Activated naive CD4-positive, alpha-beta T cell treated with anti-CD3 and anti-CD28 coated beads, Interleukin-2, amount 50 U/mL, for 72 hours (primary cell): ENCODE measurements at regions not wholly inside any gene's neighbourhood (a gene's known extent, or its start where the extent isn't known, plus 50 kb on each side); places are given as distances from the start of the nearest gene placed in this dataset.
"Not testable (repeated sequence)": the region's sequence is repeated elsewhere in the genome, so short reads cannot be mapped to it uniquely, and the experiment has no call there.

Experiments
- ATAC-seq, 2 donors: fragments of 150-1000 bp; cut with Tn5 transposase; 2 replicates each; pipeline ENCODE4 v1.10.0; 2021; ENCODE audit warnings: mild to moderate bottlenecking in 2 of 2, moderate library complexity in 2 of 2
- DNase-seq, 2 donors: peaks; one replicate each; pipeline ENCODE4 v3.0.0; 2021 to 2022; ENCODE audit warnings: low spot score in 2 of 2
- H3K27ac Mint-ChIP-seq, 2 donors: one replicate each; pipeline ENCODE4 v1.8.0; 2022; ENCODE audit warnings: mild to moderate bottlenecking in 2 of 2, mixed read lengths in 2 of 2
- H3K36me3 Mint-ChIP-seq, 2 donors: one replicate each; pipeline ENCODE4 v1.8.0; 2022; ENCODE audit warnings: mixed read lengths in 2 of 2
- H3K9me3 Mint-ChIP-seq, 2 donors: one replicate each; pipeline ENCODE4 v1.8.0; 2022; ENCODE audit warnings: mixed read lengths in 2 of 2

DNA sequence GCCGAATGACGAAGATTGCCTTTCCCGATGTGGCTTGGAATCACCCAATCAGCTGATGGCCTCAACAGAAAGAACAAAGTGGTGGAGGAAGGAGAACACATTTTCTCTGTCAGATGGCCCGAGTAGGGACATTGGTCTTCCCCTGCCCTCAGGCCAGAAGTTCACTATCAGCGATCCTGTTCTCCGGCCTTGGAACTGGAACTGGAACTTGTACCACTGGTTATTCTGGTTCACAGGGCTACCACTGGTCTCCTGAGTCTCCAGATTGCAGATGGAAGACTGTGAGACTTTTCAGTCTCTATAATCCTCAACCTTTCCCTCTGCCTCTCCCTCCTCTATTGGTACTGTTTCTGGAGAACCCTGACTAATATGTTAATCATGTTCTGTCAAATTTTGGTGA lies 180.4 kb downstream of the ANKRD30B start:
- ATAC-seq = no peak
- Mint-ChIP-seq H3K27ac (no peak overlapping the region), H3K36me3 (no peaks in the 10 kb centered on the region), H3K9me3 (no peaks in the 10 kb centered on the region)
- no peak for DNase-seq

DNA sequence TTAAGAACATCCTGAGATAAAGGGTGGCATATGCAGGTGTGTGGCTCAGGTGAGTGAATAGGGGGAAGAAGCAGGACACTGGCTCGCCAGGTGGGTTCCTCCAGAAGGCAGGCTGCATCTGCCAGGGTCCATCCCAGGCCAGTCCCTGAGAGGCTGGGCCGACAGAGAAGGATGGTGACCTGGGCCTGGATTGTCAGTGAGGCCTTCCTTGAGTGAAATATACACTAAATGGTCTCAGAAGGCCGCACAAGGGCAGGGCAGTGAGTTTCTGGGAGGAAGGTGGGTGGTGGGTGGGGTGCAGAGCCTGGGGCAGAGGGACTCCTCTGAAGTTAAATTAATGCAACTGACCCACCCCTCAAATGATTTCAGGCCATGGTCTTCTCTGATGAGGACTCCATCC lies 182.1 kb downstream of the ANKRD30B start:
- no peak for DNase-seq
- no peaks in the 10 kb centered on the region for H3K9me3 Mint-ChIP-seq
- H3K36me3 Mint-ChIP-seq = no peaks in the 10 kb centered on the region
- no peak overlapping the region for H3K27ac Mint-ChIP-seq
- no peak for ATAC-seq

DNA sequence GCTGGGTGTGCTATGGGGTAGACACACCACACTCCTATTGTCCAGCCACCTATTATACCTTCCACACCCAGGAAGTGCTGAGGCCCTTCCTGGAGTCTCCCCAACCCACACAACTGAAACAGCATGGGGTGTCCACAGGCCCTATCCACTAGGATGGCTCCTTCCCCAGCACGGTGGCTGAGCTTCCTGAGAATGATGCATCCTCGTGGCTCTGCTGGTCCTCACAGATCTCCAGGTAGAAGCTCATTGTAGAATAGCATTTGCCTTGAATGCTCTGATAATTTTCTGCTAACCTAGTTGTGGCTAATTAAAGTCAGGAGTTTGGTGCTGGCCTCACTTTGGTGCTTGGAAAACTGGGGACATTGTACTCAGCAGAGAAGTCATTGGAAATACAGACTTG lies 182.6 kb downstream of the ANKRD30B start:
- Mint-ChIP-seq H3K27ac (no peak overlapping the region), H3K9me3 (no peaks in the 10 kb centered on the region), H3K36me3 (no peaks in the 10 kb centered on the region)
- ATAC-seq (no peak), DNase-seq (no peak)

DNA sequence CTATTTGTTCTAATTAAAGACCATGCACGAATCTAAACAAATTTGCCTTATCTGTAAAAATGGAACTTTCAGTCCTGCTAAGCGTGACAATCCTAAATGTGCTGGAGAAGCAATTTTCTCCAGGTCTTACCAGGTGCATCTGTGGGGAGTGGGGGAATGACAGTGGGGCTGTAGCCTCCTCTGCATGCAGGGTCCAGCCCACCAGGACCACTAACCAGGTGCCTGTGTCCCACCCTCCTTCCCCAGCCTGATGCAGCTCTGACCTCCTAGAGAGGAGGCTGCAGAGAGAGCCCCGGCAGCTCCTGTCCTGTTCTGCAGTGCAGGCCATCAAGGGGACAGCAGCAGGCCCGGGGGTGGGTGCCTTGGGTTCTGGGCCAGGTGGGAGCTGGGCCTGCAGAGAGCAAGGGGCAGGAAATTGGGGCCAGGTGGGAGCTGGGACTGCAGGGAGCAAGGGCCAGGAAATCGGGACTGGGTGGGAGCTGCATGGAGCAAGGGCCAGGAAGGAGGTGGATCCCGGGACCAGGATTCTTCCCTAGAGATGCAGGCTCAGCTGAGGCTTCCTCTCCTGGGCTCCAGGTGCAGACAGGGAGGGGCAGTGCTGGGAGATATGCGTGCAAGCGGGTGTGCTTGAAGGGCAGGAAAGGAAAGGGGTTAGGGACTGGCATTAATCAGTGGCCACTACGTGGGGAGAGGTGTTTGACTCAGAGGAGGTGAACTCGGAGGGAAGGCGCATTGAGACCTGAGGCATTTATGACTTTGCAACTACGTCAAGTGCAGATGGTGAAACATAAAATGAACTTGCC lies 185.3 kb downstream of the ANKRD30B start:
- ATAC-seq = no peak
- H3K36me3 Mint-ChIP-seq = no peaks in the 10 kb centered on the region
- H3K27ac Mint-ChIP-seq = no peak overlapping the region
- DNase-seq = no peak
- no peaks in the 10 kb centered on the region for H3K9me3 Mint-ChIP-seq

DNA sequence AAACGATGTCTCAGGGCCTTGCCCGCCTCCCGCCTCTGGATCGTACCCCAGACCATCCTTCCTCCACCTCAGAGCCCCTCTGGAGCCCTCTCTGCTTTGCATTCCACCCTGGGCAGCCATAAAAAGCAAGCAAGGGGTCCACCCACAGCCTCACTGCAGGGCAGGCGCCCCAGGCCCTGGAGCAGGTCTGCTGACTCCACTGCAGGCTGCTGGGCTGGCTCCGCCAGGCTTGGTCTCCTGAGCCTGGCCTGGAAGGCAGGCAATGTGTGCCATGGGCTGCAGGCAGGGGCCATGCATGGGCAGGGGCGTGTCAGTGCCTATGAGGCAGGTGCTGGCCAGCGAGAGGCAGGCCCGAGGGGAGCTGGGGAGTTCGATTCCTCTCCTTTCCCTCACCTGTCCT lies 186.0 kb downstream of the ANKRD30B start:
- Mint-ChIP-seq H3K9me3 (no peaks in the 10 kb centered on the region), H3K36me3 (no peaks in the 10 kb centered on the region), H3K27ac (no peak overlapping the region)
- DNase-seq = no peak
- ATAC-seq = no peak

DNA sequence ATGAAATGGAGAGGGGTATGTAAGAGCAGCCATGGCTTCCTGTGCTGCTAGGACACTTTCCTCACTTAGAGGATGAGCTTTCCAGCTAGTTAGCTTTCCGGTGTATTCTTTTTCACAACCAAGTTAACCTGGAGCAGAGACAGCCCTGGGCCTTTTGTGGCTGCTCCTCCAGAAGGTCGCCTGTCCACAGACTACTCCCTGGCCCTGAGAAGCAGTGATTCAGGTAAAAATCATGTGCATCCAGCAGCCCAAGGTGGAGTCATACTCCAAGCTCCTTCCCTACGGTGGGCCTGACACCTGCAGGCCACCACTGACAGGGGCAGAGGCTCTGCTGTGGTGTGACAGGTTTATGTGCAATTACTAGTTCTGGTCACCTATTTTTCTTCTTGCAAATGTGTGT lies 187.2 kb downstream of the ANKRD30B start:
- H3K9me3 Mint-ChIP-seq = no peaks in the 10 kb centered on the region
- H3K36me3 Mint-ChIP-seq = no peaks in the 10 kb centered on the region
- ATAC-seq (no peak), DNase-seq (no peak)
- no peak overlapping the region for H3K27ac Mint-ChIP-seq

DNA sequence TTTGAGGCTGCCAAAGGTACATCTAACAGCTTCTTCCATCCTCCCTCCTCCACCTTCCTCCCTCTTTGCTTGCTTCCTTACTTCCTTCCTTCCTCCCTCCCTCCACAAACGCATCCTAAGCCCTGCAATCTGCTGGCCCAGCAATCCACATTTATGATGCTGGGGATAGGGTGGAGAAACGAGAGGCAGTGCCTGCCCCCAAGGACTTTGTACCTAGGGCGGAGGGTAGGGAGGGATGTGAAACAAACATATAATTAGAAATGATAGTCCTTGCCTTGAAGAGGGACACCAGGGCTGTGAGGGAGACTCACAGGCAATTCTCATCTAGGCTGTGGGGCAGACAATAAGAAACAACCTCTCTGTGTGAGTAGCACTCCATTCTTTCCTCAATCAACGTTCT lies 188.3 kb downstream of the ANKRD30B start:
- Mint-ChIP-seq H3K9me3 (no peaks in the 10 kb centered on the region), H3K27ac (no peak overlapping the region), H3K36me3 (no peaks in the 10 kb centered on the region)
- ATAC-seq (no peak), DNase-seq (no peak)

DNA sequence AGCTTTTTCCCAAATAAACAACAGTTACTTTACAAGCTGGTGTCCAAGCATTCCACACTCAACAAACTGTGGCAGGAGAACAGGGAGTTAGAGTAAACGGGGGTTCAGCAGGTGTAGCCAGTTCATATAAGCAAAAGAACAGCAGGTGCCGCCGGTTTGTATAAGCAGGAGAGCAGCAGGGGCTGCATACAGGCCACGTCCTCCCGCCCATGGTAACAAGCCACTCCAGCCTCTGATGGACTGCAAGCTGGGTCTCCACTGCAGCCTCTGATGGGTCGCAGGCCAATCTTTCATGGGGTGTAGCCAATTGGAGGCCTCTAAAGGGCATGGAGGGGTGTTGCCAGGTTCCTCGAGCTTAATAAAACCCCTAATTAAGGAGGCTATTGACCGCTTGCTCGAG lies 189.3 kb downstream of the ANKRD30B start:
- H3K9me3 Mint-ChIP-seq = no peaks in the 10 kb centered on the region
- H3K36me3 Mint-ChIP-seq = no peaks in the 10 kb centered on the region
- no peak overlapping the region for H3K27ac Mint-ChIP-seq
- ATAC-seq (no peak), DNase-seq (no peak)

DNA sequence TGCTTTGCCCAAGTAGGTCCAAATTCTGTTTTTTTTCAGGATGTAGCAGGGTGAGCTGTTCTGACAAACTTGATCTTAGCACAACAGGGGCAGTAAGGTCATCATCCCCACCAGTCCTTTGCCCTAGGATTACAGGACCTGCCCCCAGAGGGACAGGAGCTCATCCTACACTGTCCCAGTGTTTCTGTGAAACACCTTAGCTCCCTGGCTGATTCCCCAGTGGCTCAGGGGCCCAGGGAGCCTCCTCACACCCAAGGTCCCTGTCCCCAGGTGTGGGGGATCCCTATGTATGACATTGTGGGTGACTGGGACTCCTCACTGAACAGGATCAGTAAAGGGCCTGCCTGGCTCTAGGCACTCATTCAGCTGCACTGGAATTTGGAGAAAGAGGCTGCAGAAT lies 191.2 kb downstream of the ANKRD30B start:
- Mint-ChIP-seq H3K9me3 (no peaks in the 10 kb centered on the region), H3K27ac (no peak overlapping the region), H3K36me3 (no peaks in the 10 kb centered on the region)
- ATAC-seq = no peak
- DNase-seq = no peak

DNA sequence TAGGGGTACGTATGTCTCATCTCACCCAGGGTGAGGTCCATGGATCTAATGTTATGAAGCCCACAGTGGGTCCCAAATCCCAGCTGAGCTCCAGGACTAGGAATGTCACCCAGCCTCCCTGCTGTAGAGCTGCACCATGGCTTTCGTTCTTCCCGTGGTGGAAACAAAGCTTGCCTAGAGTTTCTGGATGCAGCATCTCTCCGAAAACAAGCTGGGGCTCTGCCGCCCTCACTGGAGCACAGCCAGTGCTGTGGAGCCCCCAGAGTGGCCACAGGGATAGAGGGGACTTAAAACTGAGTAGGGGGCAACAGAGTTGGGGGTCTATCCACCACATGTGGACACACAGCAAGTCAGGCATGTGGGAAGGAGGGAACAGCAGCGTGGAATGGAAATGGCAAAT lies 192.1 kb downstream of the ANKRD30B start:
- ATAC-seq, DNase-seq, H3K36me3 Mint-ChIP-seq, H3K9me3 Mint-ChIP-seq, H3K27ac Mint-ChIP-seq: not testable (repeated sequence)

DNA sequence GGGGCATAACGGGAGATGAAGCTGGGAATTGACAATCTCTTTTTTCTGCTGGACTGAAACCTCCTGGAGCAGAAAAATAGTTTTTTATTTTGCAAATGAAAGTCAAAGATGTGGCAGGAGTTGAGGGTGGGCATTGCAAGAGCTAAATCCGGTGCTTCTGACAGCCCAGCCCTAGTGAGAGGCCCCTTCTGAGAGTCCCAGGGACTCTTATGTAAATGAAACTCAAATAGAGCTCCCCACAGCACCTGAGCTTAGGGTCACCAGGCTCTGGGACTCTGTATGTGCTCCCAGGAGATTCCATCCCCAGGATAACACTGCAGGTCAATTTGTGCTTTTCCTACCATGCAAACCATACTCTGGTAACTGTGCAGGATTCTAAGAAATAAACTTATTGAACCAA lies 192.8 kb downstream of the ANKRD30B start:
- no peaks in the 10 kb centered on the region for H3K36me3 Mint-ChIP-seq
- H3K9me3 Mint-ChIP-seq = no peaks in the 10 kb centered on the region
- DNase-seq = no peak
- H3K27ac Mint-ChIP-seq = no peak overlapping the region
- no peak for ATAC-seq

DNA sequence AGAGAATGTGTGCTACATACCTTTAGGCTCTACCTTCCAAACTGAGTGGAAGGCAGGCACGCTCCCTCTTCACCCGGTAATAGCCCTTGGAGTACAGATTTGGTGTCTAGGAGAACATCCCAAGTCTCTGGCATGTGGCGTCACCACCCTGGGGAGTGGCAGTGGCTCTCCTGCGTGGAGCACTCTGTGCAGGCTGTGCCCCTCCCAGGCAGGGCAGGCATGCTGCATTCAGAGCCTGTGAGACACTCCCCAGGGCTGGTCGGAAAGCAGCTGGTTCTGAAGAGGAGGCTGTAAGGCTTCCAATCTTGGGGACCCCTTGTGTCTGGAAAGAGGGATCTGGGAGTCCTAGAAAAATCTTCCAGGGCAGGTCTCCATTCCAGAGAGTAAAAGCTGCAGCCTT lies 193.3 kb downstream of the ANKRD30B start:
- no peak for ATAC-seq
- DNase-seq = no peak
- Mint-ChIP-seq H3K36me3 (no peaks in the 10 kb centered on the region), H3K9me3 (no peaks in the 10 kb centered on the region), H3K27ac (no peak overlapping the region)

DNA sequence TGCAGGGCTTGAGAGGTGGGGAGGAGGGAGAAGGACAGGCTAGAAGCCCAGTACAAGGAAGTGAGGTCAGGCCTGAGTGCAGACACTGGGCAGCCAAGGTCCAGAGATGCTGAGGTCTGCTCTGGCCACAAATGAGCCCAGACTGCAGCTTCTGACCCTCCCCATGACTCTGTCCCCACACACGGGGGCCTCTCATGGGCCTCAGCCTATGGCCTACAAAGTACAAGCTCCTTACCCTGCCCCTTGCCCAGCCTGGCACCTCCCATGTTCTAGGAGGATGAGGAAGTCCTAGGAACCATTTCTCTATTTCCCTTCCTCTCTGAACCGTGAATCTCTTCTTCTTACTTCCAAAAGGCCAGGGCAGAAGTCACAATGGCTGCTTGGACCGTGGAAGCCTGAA lies 193.8 kb downstream of the ANKRD30B start:
- no peak overlapping the region for H3K27ac Mint-ChIP-seq
- ATAC-seq (no peak), DNase-seq (no peak)
- no peaks in the 10 kb centered on the region for H3K9me3 Mint-ChIP-seq
- H3K36me3 Mint-ChIP-seq = no peaks in the 10 kb centered on the region

DNA sequence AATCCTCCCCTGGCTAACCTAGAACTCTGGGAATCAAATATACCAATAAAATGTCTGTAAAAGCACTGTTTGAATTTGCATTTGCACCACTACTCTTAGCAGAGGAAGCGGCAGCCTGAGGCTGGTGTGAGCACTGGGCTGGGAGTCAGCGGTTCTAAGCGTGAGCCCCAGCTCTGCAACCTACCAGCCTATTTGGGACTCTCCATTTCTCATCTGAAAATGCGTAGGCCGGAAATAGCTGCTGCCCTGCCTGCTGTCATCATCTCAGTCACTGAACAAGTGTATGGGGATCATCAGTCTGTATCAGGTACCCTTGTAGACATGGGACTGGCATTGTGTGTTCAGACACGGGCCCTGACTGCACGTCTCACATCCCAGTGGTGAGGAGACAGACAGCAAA lies 194.3 kb downstream of the ANKRD30B start:
- no peaks in the 10 kb centered on the region for H3K36me3 Mint-ChIP-seq
- DNase-seq (no peak), ATAC-seq (no peak)
- no peak overlapping the region for H3K27ac Mint-ChIP-seq
- no peaks in the 10 kb centered on the region for H3K9me3 Mint-ChIP-seq

DNA sequence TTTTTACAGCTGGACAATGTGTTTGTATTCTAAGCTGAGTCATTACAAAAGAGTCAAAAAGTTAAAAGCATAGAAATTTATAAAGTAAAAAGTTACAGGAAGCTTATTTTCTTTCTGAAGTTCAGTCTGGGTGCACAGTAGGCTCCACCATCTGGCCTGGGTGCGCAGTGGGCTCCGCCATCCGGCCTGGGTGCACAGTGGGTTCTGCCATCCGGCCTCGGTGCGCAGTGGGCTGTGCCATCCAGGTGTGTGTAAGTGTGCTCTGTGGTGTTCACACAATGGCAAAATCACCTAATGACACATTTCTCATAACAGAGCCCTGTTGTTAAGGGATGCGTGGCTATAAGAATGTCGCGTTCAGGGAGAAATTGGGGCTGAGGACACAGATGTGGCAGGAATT lies 195.5 kb downstream of the ANKRD30B start:
- no peaks in the 10 kb centered on the region for H3K9me3 Mint-ChIP-seq
- ATAC-seq (no peak), DNase-seq (no peak)
- H3K36me3 Mint-ChIP-seq = no peaks in the 10 kb centered on the region
- H3K27ac Mint-ChIP-seq = peak overlapping the region in 1 of 2 donors; percentile 65

DNA sequence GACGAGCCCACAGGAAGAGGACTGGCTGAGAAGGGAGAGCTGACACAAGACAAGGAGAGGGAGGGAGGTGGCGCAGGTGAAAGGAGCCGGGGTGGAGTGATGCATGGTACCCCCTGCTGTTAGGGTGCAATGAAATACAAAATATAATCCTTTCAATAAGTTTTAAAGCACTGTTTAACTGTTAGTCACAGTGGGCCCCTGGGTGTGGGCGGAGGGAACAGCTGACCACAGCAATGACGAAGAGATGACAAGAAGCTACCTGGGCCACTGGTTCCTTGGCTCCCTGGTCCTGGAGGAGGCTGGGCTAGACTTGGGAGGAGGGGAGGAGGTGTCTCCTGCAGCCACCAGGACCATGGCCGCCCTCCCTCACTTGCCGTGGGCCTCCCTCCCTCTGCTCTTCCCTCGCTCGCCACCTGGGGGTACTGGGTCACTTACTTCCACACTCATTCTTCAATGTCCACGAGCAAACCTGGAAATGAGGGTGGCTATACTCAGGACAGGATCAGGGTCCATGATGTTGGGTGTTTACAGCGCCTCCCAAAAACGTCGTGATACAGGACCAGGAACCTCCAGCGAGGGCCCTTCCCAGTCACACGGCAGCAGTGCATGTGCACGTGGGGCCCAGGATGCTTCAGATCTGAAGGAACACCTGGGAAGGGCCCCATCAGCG lies 196.1 kb downstream of the ANKRD30B start:
- no peaks in the 10 kb centered on the region for H3K9me3 Mint-ChIP-seq
- DNase-seq (no peak), ATAC-seq (no peak)
- no peaks in the 10 kb centered on the region for H3K36me3 Mint-ChIP-seq
- H3K27ac Mint-ChIP-seq = peak overlapping the region in 1 of 2 donors; percentile 65

DNA sequence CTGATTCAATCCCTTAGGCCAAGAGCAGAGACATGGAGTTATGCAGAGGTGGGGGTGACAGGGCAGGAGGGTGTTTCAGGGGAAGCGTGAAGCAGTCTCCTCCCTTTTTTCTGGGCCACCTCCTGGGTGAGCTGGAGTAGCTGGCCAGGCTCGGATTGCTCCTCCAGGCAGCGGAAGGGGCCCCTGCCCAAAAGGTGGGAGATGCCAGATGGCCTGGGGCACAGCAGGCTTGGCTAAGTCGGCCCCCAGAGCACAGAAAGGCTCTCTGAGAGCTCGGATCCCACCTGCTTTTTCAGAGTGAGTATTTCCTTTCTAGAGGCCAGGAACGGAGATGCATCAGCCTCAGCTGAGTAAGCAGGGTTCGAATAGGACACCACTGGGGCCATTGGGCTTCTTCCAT lies 196.9 kb downstream of the ANKRD30B start:
- Mint-ChIP-seq H3K9me3 (no peaks in the 10 kb centered on the region), H3K27ac (no peak overlapping the region), H3K36me3 (no peaks in the 10 kb centered on the region)
- ATAC-seq (no peak), DNase-seq (no peak)

DNA sequence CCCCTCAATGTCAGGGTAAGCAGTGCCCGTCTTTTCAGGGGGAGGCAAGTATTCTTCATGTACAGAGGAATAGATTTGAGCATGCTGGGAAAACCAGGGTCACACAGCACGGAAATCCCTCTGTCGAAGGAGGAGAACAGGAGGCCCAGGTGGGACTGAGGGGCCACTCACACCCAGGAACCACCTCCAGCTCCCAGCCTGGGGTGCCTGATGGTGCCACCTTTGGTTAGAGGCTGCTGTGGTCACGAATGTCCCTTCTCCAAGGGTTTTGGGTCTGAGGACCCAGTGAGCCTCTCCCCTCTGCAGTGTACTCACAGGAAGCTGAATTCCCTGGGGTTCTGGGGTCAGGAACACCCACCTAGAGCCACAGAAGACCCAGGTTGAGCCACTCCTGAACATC lies 197.3 kb downstream of the ANKRD30B start:
- ATAC-seq = no peak
- DNase-seq = no peak
- Mint-ChIP-seq H3K9me3 (no peaks in the 10 kb centered on the region), H3K36me3 (no peaks in the 10 kb centered on the region), H3K27ac (no peak overlapping the region)
